Globus pallidus (tissue), 1 donor: ENCODE measurements at regions not wholly inside any gene's neighbourhood (a gene's known extent, or its start where the extent isn't known, plus 50 kb on each side); places are given as distances from the start of the nearest gene placed in this dataset.
"Not testable (repeated sequence)": the region's sequence is repeated elsewhere in the genome, so short reads cannot be mapped to it uniquely, and the experiment has no call there.

Experiments
- DNase-seq: peaks from one replicate; pipeline ENCODE4 v3.0.0-alpha.2; 2015; ENCODE audit warnings: low spot score

DNA sequence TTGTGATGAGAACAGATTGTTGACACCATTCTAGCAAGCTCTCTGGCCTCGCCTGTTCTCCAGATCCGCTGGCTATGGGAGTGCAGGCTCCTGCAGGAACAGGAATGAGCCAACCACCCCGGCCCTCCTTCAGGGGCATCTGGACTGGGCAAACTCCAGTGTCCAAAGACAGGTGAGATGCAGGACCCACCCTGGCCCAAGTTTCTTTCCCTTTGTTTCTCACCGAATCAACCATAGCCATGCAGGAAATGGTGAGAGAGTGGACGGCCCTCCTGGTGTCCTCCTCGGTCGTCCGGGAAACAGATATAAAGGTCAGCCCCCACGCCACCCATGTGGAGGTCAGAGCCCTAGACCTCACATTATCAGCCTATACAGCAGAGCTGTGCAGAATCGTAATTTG lies 108.6 kb upstream of the IRX2 start:
- DNase-seq: no peak

DNA sequence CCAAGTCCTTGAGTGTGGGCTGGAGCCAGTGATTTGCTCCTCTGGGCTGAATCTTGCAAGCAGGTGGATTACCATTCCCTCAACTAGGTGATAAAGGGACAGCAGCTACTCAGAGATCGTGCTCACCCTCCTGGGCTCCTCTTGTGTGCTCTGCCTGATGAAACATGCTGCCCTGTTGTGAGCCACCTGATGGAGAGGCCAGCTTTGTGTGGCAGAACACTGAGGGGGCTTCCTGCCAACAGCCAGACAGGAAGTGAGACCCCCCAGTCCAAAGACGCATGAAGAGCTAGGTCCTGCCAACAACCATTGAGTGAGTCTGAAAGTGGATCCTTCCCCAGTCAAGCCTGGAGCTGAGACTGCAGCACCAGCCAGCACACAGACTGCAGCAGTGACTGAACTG lies 106.4 kb upstream of the IRX2 start:
- no peak for DNase-seq

DNA sequence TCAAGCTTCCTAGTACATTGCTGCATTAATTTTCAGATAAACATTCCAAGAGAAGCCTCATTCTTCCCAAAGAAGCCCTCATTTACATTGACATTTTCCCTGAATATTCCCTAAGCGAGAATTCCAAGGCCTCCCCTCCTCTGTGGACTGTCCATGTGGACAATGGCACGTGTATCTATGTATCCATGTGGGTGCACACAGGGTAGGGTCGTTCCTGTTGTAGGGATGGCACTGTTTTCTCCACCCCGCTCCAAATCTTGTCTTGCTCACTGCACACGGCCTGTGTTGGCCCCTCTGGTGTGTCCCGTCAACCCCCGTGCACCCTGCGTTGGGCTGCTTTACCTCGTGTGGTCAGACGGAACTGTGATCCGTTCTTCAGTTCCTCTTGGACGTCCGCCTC lies 104.7 kb upstream of the IRX2 start:
- no peak for DNase-seq

DNA sequence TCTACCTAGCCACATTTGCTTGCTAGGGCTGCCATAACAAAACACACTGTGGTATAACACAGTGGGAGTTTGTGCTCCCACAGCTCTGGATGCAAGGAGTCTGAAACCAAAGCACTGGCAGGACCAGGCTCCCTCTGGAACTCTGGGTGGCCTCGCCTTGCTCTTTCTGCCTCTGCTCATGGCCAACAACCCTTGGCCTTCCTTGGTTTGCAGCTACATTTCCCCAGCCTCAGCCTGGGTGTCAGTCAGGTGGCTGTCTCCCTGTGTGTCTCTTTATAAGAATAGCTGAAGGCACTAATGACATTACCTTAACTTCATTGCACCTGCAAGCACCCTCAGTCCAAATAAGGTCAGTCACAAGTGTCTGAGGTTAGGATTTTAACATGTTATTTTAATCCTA lies 101.0 kb upstream of the IRX2 start:
- no peak for DNase-seq

DNA sequence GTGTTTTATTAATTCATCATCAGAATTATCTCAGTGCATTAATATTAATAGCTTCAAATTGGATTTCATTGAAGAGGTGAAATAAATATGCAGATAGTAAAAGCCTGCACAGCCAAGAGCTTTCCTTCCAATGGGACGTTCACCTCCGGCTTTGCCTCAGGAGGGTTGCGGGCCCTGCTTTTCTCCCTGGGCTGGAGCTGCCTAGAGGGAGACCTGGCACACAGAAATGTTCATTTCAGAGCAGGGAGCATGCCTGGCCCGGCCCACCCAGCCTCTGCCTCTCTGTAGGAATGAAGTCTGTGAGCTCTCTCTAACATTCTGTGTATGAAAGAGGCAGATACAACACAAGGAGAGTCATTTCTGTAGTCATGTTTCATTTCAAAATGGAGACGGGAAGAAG lies 100.4 kb upstream of the IRX2 start:
- no peak for DNase-seq

DNA sequence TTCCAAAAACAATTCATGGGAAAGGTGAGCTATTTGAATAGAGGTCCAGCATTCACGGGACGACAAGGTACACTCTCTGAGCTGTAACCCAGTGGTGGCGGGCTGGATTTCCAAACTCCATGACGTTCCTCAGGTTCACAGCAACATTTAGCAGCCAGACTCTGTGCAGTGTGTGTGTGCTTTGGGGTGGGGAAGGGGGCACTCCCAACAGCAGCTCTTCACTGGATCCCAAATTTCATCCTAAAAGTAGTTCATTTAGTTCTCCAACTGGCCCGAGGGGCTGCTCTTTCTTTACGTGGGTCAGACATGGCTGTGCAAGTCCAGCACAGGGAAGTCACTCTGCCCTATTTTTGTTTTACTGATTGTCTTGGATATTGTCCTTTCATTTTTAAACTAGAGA lies 98.0 kb upstream of the IRX2 start:
- no peak for DNase-seq

DNA sequence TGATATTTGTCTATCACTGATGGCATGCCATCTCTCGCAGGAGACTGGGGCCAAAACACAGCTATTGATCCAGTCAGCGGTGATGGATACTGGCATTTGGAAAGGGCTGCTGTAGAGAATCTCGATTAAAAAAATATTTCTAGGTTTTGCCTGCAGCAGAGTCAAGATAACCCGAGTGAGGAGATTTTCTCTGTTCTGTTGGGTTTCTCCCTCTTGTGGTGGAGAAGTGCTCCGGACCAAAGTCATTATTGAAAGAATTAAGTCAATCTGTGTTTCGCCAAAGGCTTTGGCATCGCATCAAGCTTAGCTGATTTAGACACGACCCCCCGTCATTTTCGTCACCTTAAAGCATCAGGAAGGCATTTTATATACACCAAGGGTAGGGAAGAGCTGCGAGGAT lies 97.1 kb upstream of the IRX2 start:
- no peak for DNase-seq

DNA sequence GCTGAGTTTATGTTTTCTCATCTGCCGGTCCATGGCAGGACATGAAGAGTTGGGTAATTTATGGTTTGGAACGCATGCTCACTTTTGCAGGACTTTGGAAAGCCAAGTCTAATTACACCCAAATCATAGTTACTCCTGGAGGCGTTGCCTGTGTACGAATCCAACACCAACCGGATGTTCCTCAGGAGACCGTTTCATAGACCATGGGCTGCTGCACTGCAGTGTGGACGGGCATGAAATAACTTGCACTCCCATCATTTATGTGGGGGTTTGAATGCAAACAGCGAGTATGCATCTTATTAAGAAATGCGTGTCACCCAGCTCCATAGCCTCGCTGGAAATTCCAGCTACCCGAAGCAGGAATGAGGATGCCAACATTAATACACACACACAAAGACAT lies 96.1 kb upstream of the IRX2 start:
- DNase-seq: no peak

DNA sequence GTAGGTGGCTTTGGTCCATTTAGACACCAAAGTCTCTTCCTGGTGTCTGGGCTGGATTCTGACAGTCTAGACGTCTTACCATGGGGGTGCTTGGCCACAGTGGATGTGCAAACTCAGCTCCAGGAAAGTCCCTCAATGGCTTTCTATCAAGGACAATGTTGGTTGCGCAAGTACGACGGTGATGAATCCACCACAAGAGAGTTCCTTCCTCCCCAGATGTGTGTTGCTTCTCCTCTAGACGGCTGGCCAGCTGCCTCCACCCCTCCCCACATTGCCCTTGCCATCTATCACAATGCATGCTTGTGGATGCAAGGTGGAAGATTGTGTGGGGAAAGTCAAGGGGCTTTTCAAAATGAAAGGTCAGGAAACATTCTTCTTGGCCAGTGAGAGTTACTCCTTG lies 89.7 kb upstream of the IRX2 start:
- no peak for DNase-seq

DNA sequence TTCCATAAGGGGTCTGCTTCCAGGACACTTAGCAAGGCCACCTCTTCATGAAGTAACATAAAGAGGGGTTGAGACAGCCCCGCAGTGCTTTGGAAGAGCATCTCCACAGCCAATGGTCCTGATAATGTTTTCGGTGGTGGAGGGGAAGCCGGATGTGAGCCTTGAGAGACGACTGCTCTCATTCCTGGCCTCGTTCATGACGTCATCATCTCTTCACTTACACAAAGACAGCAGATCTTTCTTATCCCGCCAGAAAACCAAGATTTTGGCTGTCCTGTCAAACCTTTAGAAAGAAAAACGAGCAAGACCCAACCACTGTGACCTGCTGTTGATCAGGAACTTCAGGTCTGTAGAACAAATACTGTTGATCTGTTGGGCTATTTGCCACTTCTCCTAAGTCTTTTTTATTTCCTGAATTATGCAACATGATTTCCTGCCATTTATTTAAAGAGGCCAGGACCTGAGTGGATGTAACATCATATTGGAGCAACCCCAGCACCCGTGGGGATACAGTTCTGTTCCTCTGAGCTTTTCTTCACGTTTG lies 89.0 kb upstream of the IRX2 start:
- no peak for DNase-seq

DNA sequence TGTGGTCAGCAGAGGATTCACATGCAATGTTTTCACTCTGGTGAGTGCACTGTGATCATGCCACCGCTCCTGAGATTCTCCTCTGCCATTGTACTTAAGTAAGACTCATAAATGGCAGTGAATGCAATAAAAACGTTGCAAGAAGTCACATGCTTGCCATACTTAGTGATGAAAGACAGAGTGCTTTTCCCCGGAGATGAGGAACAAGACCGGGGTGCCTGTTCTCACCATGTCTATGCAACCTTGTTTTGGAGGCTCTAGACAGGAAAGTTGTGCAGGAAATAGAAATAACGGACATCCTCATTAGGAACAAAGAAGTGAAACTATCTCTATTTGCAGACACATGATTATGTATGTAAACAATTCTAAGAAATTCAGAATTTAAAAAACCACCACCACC lies 84.7 kb upstream of the IRX2 start:
- no peak for DNase-seq

DNA sequence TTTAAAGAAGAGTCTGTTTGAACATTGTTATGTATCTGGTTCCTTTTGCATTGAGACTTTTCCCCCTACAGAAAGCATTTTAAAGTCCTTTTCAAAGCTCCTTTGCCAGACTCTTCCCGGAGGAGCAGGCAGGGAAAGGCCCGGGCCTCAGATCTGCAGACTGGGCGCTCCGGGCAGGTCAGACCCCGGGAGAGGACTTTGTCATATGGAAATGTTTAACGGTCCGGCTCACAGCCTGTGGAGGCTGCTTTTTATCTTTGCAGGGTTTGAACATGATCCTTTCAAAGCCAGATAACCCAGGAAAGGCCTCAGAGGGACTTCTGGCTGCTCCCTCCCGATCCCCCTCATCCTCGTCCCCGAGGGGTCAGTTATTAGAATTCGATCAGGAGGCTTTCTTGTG lies 82.1 kb upstream of the IRX2 start:
- no peak for DNase-seq

DNA sequence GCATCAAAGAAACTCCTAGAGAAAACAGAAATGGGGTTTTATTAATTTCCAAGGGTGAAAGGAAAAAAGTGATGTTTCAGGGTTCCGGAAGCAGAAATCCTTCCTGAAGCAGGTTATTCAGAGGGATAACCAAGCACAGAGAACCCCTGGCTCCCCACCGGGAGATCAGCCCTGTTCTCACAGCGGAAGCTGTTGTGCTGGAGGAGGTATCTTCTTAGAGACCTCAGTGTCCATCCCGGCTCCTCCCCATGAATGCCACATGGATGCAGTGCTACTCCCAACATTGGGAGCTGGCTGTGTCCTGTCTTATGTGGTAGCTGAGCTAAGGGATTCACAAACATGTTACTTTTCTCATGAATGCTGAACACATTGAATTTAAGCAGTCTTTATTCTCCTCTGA lies 80.9 kb upstream of the IRX2 start:
- DNase-seq: no peak

DNA sequence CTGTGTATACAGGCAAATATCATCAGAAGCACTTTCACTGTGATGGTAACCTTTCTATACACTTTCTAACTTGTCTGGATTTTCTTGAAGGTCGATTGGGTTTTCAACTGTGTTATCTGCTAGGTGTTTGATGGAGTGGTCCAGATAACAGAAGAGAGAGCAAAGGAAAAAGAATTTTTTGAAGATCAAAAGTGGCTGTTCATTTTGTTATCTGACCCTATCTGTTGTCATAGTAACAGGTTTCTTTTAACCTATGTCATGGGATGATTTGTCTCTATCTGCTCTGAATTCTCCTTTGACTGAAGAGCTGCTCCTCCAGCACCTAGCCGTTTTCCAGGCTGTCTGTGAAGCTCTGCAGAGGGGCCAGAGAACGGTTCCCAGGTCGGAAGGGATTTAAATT lies 77.8 kb upstream of the IRX2 start:
- no peak for DNase-seq

DNA sequence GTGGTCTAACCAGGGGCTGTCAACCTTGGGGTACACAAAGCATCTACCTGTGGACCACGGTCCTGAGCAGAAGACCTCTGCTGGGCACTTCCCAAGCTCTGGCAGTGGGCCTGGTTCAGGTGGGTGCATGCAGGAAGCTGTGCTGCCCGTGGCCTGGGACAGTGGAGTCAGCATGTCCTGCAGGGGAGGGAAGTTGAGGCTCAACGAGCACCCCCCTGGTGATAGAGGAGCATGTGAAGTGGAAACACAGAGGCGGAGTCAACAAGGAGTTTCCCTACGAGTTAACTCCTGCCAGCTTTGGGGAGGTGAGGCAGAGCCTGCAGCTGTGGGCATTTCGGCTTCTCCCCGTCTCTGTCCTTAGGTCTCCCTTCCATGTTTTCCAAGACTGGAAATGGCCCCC lies 67.5 kb upstream of the IRX2 start:
- DNase-seq: no peak

DNA sequence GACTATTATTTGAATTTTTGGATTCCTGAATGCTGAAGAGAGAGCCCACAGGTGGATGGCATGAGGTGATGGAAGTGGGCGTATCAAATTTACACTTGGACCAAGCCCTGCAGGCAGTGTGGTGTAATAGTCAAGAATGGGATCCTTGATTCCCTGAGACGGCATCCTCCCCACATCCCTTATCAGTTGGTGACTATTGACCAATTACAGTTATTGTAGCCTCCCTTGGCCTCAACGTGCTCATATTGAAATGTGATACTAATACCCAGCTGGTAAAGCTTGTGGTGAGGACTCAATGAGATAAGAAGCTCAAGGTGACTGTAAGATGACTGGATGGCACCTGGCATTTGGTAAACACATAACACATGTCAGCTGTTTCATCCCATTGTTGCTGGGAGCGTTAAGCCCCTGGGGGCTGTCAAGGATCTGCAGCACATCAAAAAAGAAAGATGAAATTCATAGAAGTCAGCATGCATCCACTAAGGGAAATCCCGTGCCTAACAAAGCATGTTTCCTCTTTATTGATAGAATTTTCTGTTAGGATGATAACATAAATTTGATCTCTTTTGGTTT lies 65.6 kb upstream of the IRX2 start:
- no peak for DNase-seq

DNA sequence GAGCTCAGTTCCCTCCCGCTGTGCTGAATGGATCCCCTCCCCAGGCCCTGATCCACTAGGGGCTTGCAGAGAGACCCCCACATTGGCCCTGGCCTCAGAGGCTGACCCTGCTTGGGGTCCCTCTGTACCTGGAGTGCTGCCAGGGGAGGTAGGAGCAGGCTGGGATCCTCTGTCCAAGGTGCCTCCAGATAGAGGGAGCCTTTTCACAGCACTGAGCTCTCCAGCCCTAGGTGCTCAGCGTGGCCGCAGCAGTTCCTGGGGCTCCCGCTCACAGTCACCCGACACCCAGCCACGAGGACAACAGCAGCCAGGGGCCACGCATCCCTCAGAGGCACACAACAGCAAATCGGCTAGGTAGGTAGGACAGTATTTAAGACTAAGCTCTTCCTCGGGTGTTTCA lies 62.2 kb upstream of the IRX2 start:
- DNase-seq: no peak

DNA sequence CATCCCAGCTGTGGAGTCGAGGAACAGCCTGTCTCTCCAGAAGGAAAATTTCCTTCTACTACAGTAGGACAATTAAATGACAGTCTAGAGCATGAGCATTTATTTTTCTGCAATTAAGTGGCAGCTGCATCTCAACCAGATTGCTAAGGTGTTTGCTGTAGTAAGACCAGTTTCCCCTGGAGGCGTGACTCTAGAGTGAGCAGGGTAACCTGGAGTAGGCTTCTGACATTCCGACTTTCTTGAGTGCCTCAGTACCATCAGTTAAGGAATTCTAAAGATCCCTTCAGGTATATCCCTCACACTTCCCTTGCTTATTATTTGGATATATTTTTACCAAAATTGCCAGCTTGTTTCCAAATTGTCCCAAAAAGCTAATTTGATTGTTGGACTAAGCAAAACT lies 59.2 kb upstream of the IRX2 start:
- DNase-seq: no peak

DNA sequence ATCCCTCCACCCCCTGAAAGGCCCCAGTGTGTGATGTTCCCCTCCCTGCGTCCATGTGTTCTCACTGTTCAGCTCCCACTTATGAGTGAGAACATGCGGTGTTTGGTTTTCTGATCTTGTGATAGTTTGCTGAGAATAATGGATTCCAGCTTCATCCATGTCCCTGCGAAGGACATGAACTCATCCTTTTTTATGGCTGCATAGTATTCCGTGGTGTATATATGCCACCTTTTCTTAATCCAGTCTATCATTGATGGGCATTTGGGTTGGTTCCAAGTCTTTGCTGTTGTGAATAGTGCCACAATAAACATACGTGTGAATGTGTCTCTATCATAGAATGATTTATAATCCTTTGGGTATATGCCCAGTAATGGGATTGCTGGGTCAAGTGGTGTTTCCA lies 55.8 kb upstream of the IRX2 start:
- not testable (repeated sequence) for DNase-seq

DNA sequence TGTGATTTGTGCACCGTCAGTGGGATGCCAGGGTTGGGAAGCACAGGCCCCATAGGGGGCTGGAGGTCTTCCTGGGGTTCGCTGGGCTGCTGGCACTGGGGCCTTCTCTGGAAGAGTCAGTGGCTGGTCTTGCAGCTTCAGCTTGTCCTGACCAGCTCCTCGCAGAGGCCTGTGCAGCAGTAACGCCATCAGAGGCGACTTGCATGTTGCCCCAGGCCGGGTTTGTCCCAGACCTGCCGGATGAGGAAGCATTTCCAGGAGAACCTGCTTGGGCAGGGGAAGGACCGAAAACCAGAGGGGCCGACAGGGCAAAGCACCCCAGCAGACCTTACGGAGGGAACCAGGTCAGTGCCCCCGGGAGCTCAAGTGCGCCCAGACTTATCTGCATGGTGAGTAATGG lies 54.7 kb upstream of the IRX2 start:
- no peak for DNase-seq

DNA sequence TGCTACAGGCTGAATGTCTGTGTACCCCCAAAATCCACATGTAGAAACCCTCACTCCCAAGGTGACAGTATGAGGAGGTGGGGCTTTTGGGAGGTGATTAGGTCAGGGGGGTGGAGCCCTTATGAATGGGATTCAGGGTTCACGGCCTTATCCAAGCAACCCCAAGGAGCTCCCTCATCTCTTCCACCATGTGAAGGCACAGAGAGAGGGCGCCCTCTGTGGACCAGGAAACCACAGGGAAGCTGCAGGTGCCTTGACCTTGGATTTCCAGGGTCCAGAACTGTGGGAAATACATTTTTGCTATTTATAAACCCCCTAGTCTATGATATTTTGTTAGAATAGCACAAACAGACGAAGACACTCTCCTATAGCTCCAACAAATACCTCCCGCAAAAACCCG lies 53.6 kb upstream of the IRX2 start:
- no peak for DNase-seq

DNA sequence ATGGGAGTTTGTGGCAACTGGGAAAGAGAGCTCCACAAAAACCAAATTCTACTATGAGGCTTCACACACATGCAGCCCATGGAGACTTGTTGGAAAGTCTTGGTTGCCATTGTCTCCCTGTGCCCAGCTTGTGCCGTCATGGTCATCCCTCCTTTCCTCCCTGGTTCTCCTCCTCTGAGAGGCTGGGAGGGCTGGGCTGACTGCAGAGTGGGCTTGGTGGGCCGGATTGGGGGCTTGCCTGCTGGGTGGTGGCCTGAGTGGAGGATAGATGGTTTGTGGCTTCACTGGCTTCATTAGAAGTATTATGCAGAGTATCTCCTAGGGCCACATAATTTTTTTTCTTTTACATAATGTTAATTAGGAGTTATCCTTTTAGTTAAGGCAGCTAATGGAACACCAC lies 52.3 kb upstream of the IRX2 start:
- no peak for DNase-seq

DNA sequence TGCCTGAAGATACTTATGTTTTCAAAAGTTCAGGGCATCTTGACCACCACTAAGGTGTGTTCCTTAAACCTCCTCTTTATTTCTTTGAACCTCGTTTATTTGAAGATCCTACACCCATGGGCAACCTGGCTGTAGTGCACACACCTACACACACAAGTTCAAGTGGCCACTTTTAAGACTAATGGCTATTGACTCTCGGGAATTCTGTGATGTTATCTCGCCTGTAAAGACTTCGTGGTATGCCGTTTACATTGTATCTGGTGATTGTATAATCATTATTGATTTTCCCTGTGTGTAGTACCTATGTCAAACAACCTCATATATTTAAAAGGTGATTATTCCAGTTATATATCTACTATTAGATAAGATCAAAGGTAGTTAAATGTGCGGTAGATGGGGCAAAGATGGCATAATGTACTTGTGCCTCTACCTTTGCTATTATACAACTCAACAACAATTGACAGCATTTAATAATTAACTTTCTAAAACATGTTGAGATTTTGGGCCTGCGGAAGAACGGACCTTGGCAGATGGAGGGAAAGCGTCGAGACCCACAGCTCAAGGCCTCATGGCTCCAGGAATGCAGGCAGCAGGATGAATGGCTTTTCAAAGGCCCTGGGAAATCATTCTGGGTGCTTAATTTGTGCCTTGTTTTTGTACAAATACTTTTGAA lies 51.4 kb upstream of the IRX2 start:
- DNase-seq: no peak
